GM19467 (cell line): ENCODE measurements at regions not wholly inside any gene's neighbourhood (a gene's known extent, or its start where the extent isn't known, plus 50 kb on each side); places are given as distances from the start of the nearest gene placed in this dataset.

Experiments used
- ATAC-seq: cut with Tn5 transposase; IDR thresholded peaks from one replicate; pipeline ENCODE4 v1.9.1; 2021; ENCODE audit warnings: mild to moderate bottlenecking, moderate library complexity; ENCODE audit not compliant: unreplicated experiment

DNA sequence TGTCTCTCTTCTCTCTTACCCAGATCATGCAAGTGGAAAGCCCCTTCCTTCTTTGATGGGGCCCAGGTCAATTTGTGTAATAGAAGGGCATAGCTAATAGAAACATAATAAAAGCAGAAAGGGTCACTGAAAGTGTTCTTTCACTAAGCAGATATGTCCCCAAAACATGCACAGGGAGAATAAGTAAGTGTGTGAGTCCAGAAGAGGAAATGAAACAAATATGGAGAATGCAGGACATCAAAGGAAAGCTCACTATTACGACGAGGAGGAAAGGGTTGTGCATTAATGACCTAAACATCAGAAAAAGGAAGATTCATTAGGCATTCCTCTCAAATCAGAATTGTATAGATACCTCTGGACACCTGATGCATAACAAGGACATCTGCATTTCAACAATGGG lies 81.4 kb upstream of the SMYD2 start:
- no peak for ATAC-seq

DNA sequence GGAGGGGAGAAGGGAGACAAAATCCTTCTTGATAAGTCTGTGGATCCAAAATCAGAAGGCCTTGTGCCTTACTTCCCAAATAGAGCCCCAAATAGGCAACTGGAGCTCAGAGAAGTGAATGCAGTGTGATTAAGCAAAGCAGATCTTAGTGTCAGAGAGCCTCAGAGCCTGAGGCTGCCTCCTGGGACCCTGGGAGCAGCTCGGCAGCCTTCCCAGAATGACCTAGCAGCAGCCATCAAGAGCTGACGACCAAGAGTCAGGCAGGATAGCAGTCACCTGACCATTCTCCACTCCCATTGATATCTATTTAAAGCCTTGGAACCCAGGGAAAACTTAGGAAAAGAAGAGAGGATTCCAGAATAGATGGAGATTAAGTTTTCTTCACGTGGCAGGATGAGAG lies 78.0 kb upstream of the SMYD2 start:
- ATAC-seq, result no peak

DNA sequence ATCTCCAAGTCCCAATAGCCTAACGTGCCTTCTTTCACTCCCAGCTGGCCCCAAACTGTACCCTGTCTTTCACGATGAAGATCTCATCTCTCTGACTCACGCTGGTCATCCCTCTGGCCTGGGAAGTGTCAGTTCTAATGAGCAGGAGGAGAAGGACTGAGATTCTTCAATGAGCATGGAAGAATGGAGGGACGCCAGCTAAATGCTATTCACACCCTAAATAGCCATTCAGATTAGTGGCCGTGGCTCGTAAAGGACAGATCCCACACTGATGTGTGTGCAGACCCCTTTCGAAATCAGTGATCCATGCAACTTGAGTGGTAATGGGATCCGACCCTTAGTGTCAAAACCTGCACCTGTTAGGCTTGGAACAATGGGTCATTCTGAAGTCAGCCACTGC lies 75.9 kb upstream of the SMYD2 start:
- ATAC-seq, result no peak

DNA sequence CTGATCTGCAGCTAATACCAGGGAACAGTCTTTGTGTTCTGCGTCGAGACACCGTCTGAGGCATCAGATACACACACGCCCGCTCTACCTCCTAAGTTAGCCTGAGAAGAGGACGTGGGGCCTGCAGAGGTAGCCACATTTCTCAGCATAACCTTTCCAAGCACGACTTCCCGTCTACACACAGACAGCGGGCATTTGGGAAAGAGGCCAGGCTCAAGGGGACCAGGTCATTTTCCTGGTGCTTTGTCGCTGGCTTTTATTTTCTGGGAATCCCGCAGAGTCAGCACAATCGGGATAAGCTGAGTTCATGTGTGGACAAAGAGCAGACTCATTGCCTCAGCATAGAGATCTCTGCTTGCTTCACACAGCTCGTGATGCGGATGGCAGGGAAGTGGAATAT lies 72.5 kb upstream of the SMYD2 start:
- no peak for ATAC-seq

DNA sequence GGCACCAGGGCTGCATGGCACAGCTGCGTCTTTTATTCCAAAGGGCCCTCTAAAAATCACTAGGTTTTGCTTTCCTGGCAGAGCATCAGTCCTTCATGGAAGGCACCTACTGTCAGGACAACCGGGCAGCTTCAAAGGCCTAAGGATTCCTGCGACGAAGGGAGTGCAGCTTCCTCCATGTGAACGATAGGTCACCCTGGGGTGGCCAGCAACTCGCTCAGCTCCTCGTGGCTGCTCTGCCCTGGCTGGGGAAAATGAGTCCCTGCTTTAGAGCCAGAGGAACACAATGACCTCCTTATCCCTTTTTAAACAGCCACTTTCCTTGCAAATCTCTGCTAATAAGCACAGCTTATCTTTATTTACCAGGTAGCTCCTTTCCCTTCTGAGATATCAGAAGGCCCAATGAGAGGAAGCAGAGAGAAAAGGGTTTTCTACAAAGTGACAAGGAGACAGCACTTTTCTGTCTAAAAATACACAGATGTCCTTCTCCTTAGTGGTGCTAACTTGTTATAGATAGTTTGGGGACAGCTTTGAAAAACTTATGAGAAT lies 71.6 kb upstream of the SMYD2 start:
- no peak for ATAC-seq

DNA sequence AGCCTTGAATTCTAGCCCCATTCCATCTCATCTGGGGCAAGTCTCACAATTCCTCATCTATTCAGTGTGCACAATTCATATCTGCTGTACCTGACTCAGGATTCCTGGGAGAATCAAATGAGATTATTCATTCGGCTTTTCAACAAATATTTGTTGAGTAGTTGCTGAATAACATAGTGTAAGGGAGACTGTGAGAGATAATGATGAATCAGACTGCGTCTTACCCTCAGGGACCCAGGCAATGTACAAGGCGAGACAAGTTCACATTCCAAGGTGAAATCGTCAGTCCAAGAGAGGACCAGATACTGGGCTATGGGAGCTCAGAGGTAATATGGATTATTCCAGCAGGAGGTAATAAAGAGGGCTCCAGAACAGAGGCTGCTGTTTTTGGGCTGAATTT lies 67.8 kb upstream of the SMYD2 start:
- no peak for ATAC-seq

DNA sequence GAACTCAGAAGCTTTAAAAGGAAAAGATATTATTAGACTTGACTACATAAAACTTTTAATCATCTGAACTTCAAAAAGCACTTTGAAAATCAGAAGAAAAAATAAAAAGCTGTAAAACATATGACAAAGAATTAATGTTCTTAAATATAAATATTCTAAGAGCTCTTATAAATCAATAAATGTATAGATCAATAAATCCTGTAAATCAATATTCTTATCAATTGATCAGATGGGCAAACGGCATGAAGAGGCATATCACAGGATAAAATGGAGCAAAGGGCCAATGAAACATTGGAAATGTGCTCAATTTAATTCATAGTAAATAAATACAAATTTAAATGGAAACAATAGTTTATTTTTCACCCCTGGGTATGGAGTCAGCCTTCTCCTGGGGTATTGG lies 66.1 kb upstream of the SMYD2 start:
- ATAC-seq, result no peak

DNA sequence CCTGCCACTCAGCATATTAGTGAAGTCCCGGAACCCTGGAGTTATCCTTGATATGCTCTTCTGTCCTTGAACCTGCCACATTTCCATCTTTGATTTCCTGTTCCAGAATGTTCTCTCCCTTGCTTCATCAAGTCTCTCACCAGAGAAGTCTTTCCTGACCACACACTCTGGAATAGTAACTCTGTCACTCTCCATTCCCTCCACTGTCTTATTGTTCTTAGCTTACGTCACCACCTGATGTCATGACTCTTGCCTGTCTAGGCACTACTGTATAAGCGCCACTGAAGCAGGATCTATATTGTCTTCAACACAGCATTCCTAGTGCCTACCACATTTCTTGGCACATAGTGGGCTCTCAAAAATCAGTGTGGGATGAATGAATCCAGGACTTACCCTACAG lies 65.4 kb upstream of the SMYD2 start:
- ATAC-seq, result no peak

DNA sequence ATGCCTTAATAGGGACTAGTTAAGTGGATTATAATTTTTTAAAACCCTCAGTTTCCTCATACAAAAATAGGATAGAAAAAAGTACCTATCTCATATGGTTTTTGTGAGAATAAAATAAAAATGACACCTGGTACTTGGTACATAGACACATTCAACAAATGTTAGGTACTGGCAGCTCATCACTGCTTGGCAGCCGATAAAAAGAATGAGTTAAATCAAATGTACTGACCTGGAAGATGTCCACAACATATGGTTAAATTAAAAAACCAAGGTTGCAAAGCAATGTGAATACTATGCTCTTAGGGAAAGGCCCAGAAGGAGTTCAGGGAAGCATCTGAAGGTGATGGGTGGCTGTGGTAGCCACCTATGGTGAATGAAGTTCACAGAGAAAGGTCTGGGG lies 64.9 kb upstream of the SMYD2 start:
- ATAC-seq, result no peak

DNA sequence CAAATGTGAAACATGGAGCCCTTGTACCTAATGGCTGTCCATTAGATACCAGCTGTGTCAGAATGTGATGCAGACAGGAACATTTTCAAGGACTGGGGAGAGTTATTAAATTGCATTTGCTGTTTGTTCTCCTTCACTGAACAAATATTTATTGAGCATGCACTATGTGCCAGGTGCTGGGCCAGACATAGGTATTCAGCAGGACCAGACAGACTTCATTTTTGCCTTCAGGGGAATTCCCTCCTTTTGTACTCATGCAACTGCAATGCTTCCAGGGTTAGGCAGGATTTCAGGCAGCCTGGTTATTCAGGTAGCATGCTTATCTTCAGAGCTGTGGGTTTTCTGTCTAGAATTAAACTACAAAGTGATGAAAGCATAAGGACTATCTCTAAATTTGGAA lies 64.2 kb upstream of the SMYD2 start:
- no peak for ATAC-seq

DNA sequence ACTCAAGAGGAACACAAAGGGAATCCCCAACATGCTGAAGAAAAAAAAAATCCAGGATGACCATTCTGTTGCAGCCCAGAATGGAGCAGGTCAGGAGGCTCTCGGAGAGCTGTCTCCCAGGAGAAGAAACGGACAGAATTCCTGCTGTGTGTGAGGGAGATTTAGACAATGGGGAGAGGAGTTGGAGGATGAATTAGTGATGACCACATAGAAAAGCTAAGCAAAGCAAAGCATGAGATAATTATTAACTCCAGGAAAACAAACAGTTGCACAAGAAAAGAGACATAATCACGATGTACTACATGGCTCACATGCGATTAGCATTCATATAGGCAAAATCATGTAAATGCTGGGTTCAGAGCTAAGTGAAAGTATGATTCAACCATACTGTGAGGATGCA lies 61.1 kb upstream of the SMYD2 start:
- no peak for ATAC-seq

DNA sequence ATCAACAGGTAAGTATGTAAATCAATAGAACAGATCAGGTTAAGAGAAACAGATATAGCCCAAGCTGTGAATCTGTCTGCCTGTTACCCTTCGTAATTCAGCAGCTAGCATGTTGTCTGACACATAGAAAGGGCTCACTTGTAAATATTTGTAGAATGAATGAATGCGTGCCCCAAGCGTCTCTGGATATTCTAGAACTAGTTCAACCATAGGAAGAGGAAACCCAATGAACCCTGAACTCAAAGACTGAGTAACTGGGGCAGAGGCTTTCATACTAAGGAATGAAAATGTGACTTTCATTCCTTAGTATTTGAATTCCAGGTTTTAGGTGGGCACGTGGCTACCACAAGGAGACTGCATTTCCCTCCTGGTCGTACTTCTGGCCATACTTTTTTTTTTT lies 60.1 kb upstream of the SMYD2 start:
- ATAC-seq, result no peak

DNA sequence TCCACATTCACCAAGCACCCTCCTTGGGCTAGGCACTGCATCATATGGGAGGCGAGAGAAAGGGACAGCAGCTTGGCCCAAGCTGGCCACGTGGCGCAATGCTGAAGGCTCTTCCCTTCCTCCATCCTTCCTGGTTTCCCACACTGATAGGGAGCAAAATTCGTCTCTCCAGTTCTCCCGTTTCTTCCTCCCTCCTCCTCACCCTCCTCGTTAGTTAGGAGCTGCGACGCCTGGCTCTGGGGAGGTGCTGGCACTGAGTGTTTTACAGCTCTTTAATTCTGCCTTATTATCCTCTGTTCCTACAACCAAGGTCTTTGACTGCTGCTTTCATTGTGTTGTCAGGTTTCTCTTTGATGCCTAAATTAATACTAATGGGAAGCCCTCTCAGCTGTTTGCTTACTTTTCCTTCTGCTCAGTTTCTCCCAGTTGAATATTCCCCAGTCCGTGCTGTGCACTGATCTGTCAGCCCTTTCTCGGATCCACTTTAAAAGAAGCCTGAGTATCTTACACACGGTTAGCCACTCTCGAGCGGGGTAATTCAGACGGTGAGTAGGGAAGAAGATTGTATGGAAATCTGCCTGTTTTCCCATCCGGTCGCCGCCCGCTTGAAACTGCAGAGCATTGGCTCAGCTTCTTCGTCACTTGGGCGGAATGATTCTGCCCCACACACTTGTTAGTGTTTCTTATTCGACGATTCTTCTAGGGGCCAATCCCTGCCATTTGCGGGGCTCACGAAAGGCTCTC lies 56.2 kb upstream of the SMYD2 start:
- no peak for ATAC-seq

DNA sequence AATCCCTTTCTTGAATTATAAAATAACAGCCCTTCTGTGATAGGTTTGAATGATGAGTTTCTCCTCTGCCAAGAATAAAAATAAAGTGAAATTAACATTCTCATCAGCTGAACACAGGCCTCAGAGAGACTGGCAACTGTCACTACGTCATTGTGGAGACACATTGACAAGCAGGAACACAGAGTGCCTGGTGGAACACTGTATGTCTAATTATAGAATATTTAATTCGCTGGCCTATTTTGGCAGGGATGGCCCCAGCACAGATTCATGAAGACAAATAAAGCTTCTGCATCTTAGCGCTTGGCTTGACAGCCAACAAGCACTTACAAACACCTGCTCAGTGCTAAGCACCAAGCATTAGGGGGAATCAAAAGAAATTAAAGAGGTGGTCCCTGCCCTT lies 52.0 kb upstream of the SMYD2 start:
- ATAC-seq, result no peak

DNA sequence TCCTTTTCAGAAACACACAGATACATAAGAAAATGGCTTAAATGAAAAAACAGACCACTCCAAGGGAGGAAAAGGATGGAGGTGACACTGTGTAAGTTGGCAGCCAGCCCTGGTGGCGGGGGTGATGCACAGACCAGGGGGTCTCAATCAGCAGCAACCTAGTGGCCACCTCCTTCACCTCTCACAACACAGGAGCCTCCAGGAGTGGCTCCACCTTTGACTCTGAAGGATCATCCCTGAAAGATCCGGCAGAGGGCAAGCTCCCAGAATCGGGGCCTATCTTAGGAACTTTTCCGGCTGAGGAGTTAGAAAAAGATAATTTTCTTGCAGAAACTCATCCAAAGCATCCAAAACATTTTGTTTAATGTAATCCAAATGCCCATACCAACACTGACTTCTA lies 51.2 kb upstream of the SMYD2 start:
- no peak for ATAC-seq
